CD4-positive, alpha-beta memory T cell (primary cell): ENCODE measurements at regions not wholly inside any gene's neighbourhood (a gene's known extent, or its start where the extent isn't known, plus 50 kb on each side); places are given as distances from the start of the nearest gene placed in this dataset.

Experiments used
- CTCF ChIA-PET: fragments of 350-600 bp; sonication (Branson Sonifier 250); formaldehyde crosslinking; loops from one replicate; lab custom pipeline; 2021; ENCODE audit warnings: inconsistent platforms; ENCODE audit not compliant: partially characterized antibody; lab: Charles Lee
- POLR2A ChIA-PET: fragments of 350-600 bp; sonication (Branson Sonifier 250); formaldehyde crosslinking; loops from one replicate; lab custom pipeline; 2021; ENCODE audit not compliant: partially characterized antibody; lab: Charles Lee
- DNase-seq, 5 donors: peaks; one replicate each; pipeline versions ENCODE4 v3.0.0 to v3.0.0-alpha.2; 2020 to 2022; ENCODE audit warnings: mixed read lengths in 1 of 5
- H3K27ac ChIP-seq: one replicate; pipeline ENCODE4 v1.7.0; 2013; ENCODE audit warnings: low read depth, low read length
- H3K27me3 ChIP-seq: 2 replicates; pipeline ENCODE4 v1.7.0; 2013; ENCODE audit warnings: mild to moderate bottlenecking, low read length, moderate library complexity; ENCODE audit not compliant: insufficient read depth
- H3K36me3 ChIP-seq: 2 replicates; pipeline ENCODE4 v1.7.0; 2013; ENCODE audit warnings: mild to moderate bottlenecking, low read length, moderate library complexity; ENCODE audit not compliant: insufficient read depth
- H3K4me1 ChIP-seq: 2 replicates; pipeline ENCODE4 v1.7.0; 2013; ENCODE audit warnings: mild to moderate bottlenecking, low read length, moderate library complexity; ENCODE audit not compliant: insufficient read depth
- H3K4me3 ChIP-seq, 2 donors: one replicate each; pipeline ENCODE4 v1.7.0; 2013; ENCODE audit warnings: low read length in 2 of 2, mild to moderate bottlenecking in 1 of 2
- H3K9me3 ChIP-seq, 2 donors: one replicate each; pipeline ENCODE4 v1.7.0; 2013; ENCODE audit warnings: low read length in 2 of 2, control low read depth in 1 of 2; ENCODE audit not compliant: control insufficient read depth in 1 of 2
- H3K27ac Mint-ChIP-seq, 7 donors: one replicate each; pipeline ENCODE4 v1.8.0; 2020 to 2021; ENCODE audit warnings: mixed read lengths in 7 of 7, mild to moderate bottlenecking in 6 of 7, inconsistent platforms in 3 of 7, moderate library complexity in 3 of 7
- H3K27me3 Mint-ChIP-seq, 2 donors: one replicate each; pipeline ENCODE4 v1.8.0; 2020 to 2021; ENCODE audit warnings: mixed read lengths in 2 of 2
- H3K36me3 Mint-ChIP-seq, 2 donors: one replicate each; pipeline ENCODE4 v1.8.0; 2020 to 2021; ENCODE audit warnings: mixed read lengths in 2 of 2, inconsistent platforms in 1 of 2, mild to moderate bottlenecking in 1 of 2
- H3K4me1 Mint-ChIP-seq, 4 donors: one replicate each; pipeline ENCODE4 v1.8.0; 2020 to 2021; ENCODE audit warnings: mixed read lengths in 4 of 4, mild to moderate bottlenecking in 1 of 4
- H3K4me3 Mint-ChIP-seq, 8 donors: one replicate each; pipeline ENCODE4 v1.8.0; 2020 to 2021; ENCODE audit warnings: mixed read lengths in 8 of 8, mild to moderate bottlenecking in 7 of 8, moderate library complexity in 6 of 8, inconsistent platforms in 3 of 8
- H3K9me3 Mint-ChIP-seq, 8 donors: one replicate each; pipeline ENCODE4 v1.8.0; 2020 to 2021; ENCODE audit warnings: mixed read lengths in 8 of 8, mild to moderate bottlenecking in 5 of 8, inconsistent platforms in 3 of 8, moderate library complexity in 1 of 8
- intact Hi-C: fragments of 100-400 bp; cut with micrococcal nuclease; formaldehyde crosslinking; loops from one replicate; pipeline ENCODE4 v1.15.1; 2023

DNA sequence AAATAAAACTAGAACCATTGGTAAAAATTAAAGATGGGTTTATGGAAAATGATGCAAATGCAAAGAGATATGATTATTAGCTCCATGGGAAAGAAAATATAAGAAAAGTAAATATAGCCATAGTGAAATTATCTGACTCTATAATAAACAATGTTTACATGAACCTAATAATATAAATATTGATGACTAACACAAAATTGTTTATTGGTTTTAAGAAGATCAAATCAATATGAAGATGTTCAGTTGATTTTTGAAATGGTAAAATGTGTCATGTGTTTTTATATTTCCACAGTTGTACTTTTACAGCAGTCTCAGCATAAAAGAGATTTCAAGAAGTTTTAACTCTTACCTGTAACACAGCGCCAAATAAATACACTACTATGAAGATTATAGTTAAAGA is 114.0 kb downstream of the SLC41A2 start:
- H3K9me3 Mint-ChIP-seq, result peaks cover 0 to 2% (median 0%) of the 10 kb centered on the region in 8 donors
- H3K4me3 Mint-ChIP-seq, result no peak overlapping the region
- Histone ChIP-seq H3K27me3 (no peaks in the 10 kb centered on the region), H3K9me3 (no peaks in the 10 kb centered on the region), H3K36me3 (no peaks in the 10 kb centered on the region), H3K27ac (no peak overlapping the region), H3K4me1 (no peaks in the 10 kb centered on the region), H3K4me3 (no peak overlapping the region)
- ChIA-PET CTCF (no interaction called here), POLR2A (no interaction called here)
- no peak for DNase-seq
- H3K27me3 Mint-ChIP-seq, result peaks cover 0 to 4% of the 10 kb centered on the region in 2 donors
- H3K4me1 Mint-ChIP-seq, result no peaks in the 10 kb centered on the region
- intact Hi-C loops, result no loop called here
- H3K36me3 Mint-ChIP-seq, result no peaks in the 10 kb centered on the region
- no peak overlapping the region for H3K27ac Mint-ChIP-seq

DNA sequence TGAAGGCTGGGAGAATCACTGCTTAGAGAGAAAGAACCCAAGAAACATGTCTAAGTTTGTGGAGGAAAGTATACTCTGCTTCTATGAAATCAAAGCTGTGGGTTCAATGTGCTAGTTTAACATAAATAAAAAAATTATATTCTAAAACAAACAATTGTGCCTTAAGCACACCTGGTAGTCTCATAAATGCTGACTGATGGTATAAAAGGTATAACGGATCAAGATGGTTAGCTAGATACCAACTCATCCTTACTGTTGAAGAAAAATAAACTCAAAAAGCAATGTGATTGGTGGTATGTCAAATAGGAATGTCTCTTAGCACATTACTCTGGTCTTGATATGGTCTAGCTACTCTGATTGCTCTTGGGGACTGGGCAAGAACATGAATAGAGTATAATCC is 117.8 kb downstream of the SLC41A2 start:
- Mint-ChIP-seq H3K9me3 (peaks cover 0 to 2% (median 0%) of the 10 kb centered on the region in 8 donors), H3K36me3 (no peaks in the 10 kb centered on the region), H3K27ac (no peak overlapping the region), H3K27me3 (no peaks in the 10 kb centered on the region), H3K4me1 (no peaks in the 10 kb centered on the region), H3K4me3 (no peak overlapping the region)
- no peak for DNase-seq
- Histone ChIP-seq H3K4me1 (no peaks in the 10 kb centered on the region), H3K36me3 (no peaks in the 10 kb centered on the region), H3K27ac (no peak overlapping the region), H3K27me3 (no peaks in the 10 kb centered on the region), H3K4me3 (no peak overlapping the region), H3K9me3 (no peaks in the 10 kb centered on the region)
- intact Hi-C loops, result no loop called here
- ChIA-PET CTCF (no interaction called here), POLR2A (no interaction called here)

DNA sequence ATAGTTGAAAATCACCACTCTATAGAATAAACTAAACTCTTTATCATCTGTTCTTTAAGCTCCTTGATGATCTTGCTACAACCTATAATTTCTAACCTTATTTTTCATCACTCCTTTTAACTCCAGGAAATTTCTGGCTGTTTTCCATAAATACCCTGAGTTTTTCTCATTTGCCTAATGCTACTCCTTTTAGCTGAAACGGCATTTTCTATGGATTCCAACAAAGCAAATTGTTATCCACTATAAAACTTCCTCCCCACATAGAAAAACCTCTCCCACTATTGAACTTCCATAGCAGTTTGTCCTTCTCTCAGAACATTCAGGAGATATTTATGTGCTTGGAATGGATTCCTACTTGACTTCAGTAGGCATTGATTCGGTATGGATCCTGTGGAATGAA is 122.8 kb downstream of the SLC41A2 start:
- H3K27ac Mint-ChIP-seq, result no peak overlapping the region
- H3K4me1 ChIP-seq, result no peaks in the 10 kb centered on the region
- H3K36me3 Mint-ChIP-seq, result no peaks in the 10 kb centered on the region
- no peak overlapping the region for H3K4me3 ChIP-seq
- no peak overlapping the region for H3K4me3 Mint-ChIP-seq
- H3K27me3 Mint-ChIP-seq, result no peaks in the 10 kb centered on the region
- H3K36me3 ChIP-seq, result no peaks in the 10 kb centered on the region
- no peaks in the 10 kb centered on the region for H3K9me3 Mint-ChIP-seq
- H3K27ac ChIP-seq, result no peak overlapping the region
- DNase-seq, result no peak
- H3K9me3 ChIP-seq, result no peaks in the 10 kb centered on the region
- H3K4me1 Mint-ChIP-seq, result no peaks in the 10 kb centered on the region
- H3K27me3 ChIP-seq, result no peaks in the 10 kb centered on the region
- intact Hi-C loops, result no loop called here
- CTCF ChIA-PET, result interaction anchor here (0.8 kb wide), 1 partner anchor 45 kb away, joined by 3 read pairs; no protein-coding TSS in a partner anchor
- POLR2A ChIA-PET, result no interaction called here

GRCh38 chr12:104834607-104835006 is 123.5 kb downstream of the SLC41A2 start:
- Histone ChIP-seq H3K9me3 (no peaks in the 10 kb centered on the region), H3K4me3 (no peak overlapping the region), H3K4me1 (no peaks in the 10 kb centered on the region), H3K27ac (no peak overlapping the region), H3K36me3 (no peaks in the 10 kb centered on the region), H3K27me3 (no peaks in the 10 kb centered on the region)
- Mint-ChIP-seq H3K9me3 (no peaks in the 10 kb centered on the region), H3K27ac (no peak overlapping the region), H3K36me3 (no peaks in the 10 kb centered on the region), H3K4me1 (no peaks in the 10 kb centered on the region), H3K27me3 (no peaks in the 10 kb centered on the region), H3K4me3 (no peak overlapping the region)
- no peak for DNase-seq
- intact Hi-C loops, result no loop called here
- ChIA-PET POLR2A (interaction anchor here (0.6 kb wide), 1 partner anchor 782 kb away, joined by 3 read pairs; no protein-coding TSS in a partner anchor), CTCF (interaction anchor here (0.8 to 2.0 kb wide), 2 partner anchors 44 to 453 kb away, joined by 3 to 8 read pairs; no protein-coding TSS in a partner anchor)

DNA sequence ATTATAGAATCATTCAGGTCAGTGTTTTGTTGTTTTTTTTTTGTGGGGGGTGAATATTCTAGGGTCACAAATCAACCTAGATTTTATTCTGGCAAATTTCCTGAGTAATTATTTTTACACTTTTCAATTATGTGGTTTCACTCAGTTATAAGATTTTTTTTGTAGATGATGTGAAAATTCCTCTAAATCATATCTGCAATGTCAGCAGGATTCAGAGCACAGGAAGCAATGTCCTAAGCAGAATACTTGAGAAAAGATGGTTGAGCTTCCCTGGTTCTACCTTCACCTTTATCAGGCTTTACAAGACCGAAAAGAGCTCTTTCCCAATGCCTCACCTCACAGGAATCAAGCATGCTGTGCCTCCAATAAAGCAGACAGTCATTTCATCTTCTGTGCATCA is 124.3 kb downstream of the SLC41A2 start:
- Histone ChIP-seq H3K27ac (no peak overlapping the region), H3K4me1 (no peaks in the 10 kb centered on the region), H3K27me3 (no peaks in the 10 kb centered on the region), H3K9me3 (no peaks in the 10 kb centered on the region), H3K36me3 (no peaks in the 10 kb centered on the region), H3K4me3 (no peak overlapping the region)
- POLR2A ChIA-PET, result no interaction called here
- no peaks in the 10 kb centered on the region for H3K4me1 Mint-ChIP-seq
- H3K4me3 Mint-ChIP-seq, result no peak overlapping the region
- H3K36me3 Mint-ChIP-seq, result no peaks in the 10 kb centered on the region
- CTCF ChIA-PET, result interaction anchor here (2.0 kb wide), 1 partner anchor 452 kb away, joined by 8 read pairs; no protein-coding TSS in a partner anchor
- no peaks in the 10 kb centered on the region for H3K27me3 Mint-ChIP-seq
- H3K9me3 Mint-ChIP-seq, result no peaks in the 10 kb centered on the region
- intact Hi-C loops, result no loop called here
- DNase-seq, result no peak
- no peak overlapping the region for H3K27ac Mint-ChIP-seq

- H3K36me3 Mint-ChIP-seq, result peaks cover 0 to 8% of the 10 kb centered on the region in 2 donors
- DNase-seq, result no peak
- H3K4me1 Mint-ChIP-seq, result no peaks in the 10 kb centered on the region
- Histone ChIP-seq H3K27me3 (no peaks in the 10 kb centered on the region), H3K4me1 (no peaks in the 10 kb centered on the region), H3K36me3 (no peaks in the 10 kb centered on the region), H3K9me3 (no peaks in the 10 kb centered on the region), H3K4me3 (no peak overlapping the region), H3K27ac (no peak overlapping the region)
- no peak overlapping the region for H3K27ac Mint-ChIP-seq
- peaks cover 0 to 31% (median 17%) of the 10 kb centered on the region in 8 donors for H3K9me3 Mint-ChIP-seq
- intact Hi-C loops, result loop anchor here (5.0 kb wide), 1 partner anchor 446 kb away; no protein-coding TSS in a partner anchor
- ChIA-PET CTCF (interaction anchor here (1.6 to 1.7 kb wide), 2 partner anchors 13 to 446 kb away, joined by 5 to 7 read pairs; no protein-coding TSS in a partner anchor), POLR2A (no interaction called here)
- no peaks in the 10 kb centered on the region for H3K27me3 Mint-ChIP-seq
- no peak overlapping the region for H3K4me3 Mint-ChIP-seq
Measured at GRCh38 chr12:104828015-104828414, 130.1 kb downstream of the SLC41A2 start.

- Mint-ChIP-seq H3K36me3 (peaks cover 0 to 8% of the 10 kb centered on the region in 2 donors), H3K4me3 (no peak overlapping the region), H3K27me3 (no peaks in the 10 kb centered on the region), H3K9me3 (peaks cover 0 to 31% (median 17%) of the 10 kb centered on the region in 8 donors), H3K27ac (no peak overlapping the region), H3K4me1 (peaks cover 0 to 3% (median 2%) of the 10 kb centered on the region in 4 donors)
- ChIA-PET POLR2A (no interaction called here), CTCF (interaction anchor here (1.6 to 1.7 kb wide), 2 partner anchors 13 to 446 kb away, joined by 5 to 7 read pairs; no protein-coding TSS in a partner anchor)
- no peak overlapping the region for H3K4me3 ChIP-seq
- intact Hi-C loops, result loop anchor here (5.0 kb wide), 1 partner anchor 445 kb away; no protein-coding TSS in a partner anchor
- H3K36me3 ChIP-seq, result no peaks in the 10 kb centered on the region
- no peaks in the 10 kb centered on the region for H3K9me3 ChIP-seq
- no peaks in the 10 kb centered on the region for H3K27me3 ChIP-seq
- no peaks in the 10 kb centered on the region for H3K4me1 ChIP-seq
- no peak for DNase-seq
- H3K27ac ChIP-seq, result no peak overlapping the region
Measured at GRCh38 chr12:104827587-104827986, 130.5 kb downstream of the SLC41A2 start.
